Bone marrow (tissue), 2 donors: ENCODE measurements at regions not wholly inside any gene's neighbourhood (a gene's known extent, or its start where the extent isn't known, plus 50 kb on each side); places are given as distances from the start of the nearest gene placed in this dataset.

Experiments
- DNase-seq, 2 donors: peaks; one replicate each; lab custom pipeline; 2025; lab: John Stamatoyannopoulos, UW

GRCh38 chrX:3257471-3257870 lies 89.0 kb downstream of the MXRA5 start:
- no peak for DNase-seq

- DNase-seq, result no peak
Measured at GRCh38 chrX:3256868-3257267, 89.6 kb downstream of the MXRA5 start.

- DNase-seq, result peak in 1 of 2 donors; percentile 0
Measured at GRCh38 chrX:3252744-3253143, 93.7 kb downstream of the MXRA5 start.

- no peak for DNase-seq
Measured at GRCh38 chrX:3250966-3251365, 95.5 kb downstream of the MXRA5 start.

GRCh38 chrX:3244955-3245354 lies 101.5 kb downstream of the MXRA5 start:
- DNase-seq, result no peak

GRCh38 chrX:3244203-3244743 lies 102.2 kb downstream of the MXRA5 start:
- DNase-seq, result no peak

- DNase-seq, result no peak
Measured at GRCh38 chrX:3232262-3232923, 114.1 kb downstream of the MXRA5 start.

- DNase-seq, result no peak
Measured at GRCh38 chrX:3231766-3232165, 114.7 kb downstream of the MXRA5 start.

- DNase-seq, result no peak
Measured at GRCh38 chrX:3230496-3230895, 116.0 kb downstream of the MXRA5 start.

- DNase-seq, result no peak
Measured at GRCh38 chrX:3227526-3227925, 118.9 kb downstream of the MXRA5 start.

- no peak for DNase-seq
Measured at GRCh38 chrX:3226087-3226486, 120.4 kb downstream of the MXRA5 start.

- no peak for DNase-seq
Measured at GRCh38 chrX:3221643-3222042, 124.8 kb downstream of the MXRA5 start.

GRCh38 chrX:3219667-3220066 lies 126.8 kb downstream of the MXRA5 start:
- no peak for DNase-seq

GRCh38 chrX:3219231-3219630 lies 127.2 kb downstream of the MXRA5 start:
- DNase-seq, result no peak

- no peak for DNase-seq
Measured at GRCh38 chrX:3218442-3218841, 128.0 kb downstream of the MXRA5 start.

GRCh38 chrX:3216581-3217180 lies 129.8 kb downstream of the MXRA5 start:
- no peak for DNase-seq

GRCh38 chrX:3215249-3215648 lies 131.2 kb downstream of the MXRA5 start:
- no peak for DNase-seq

GRCh38 chrX:3206314-3206713 lies 140.1 kb downstream of the MXRA5 start:
- DNase-seq, result no peak

GRCh38 chrX:3204606-3205005 lies 141.8 kb downstream of the MXRA5 start:
- no peak for DNase-seq

- no peak for DNase-seq
Measured at GRCh38 chrX:3195845-3196244, 150.6 kb downstream of the MXRA5 start.

- DNase-seq, result no peak
Measured at GRCh38 chrX:3192835-3193234, 151.6 kb downstream of the ARSF start.

GRCh38 chrX:3191796-3192195 lies 150.5 kb downstream of the ARSF start:
- no peak for DNase-seq

GRCh38 chrX:3191201-3191600 lies 149.9 kb downstream of the ARSF start:
- no peak for DNase-seq
